ENCODE measurements at regions not wholly inside any gene's neighbourhood (a gene's known extent, or its start where the extent isn't known, plus 50 kb on each side); places are given as distances from the start of the nearest gene placed in this dataset.
"Not testable (repeated sequence)": the region's sequence is repeated elsewhere in the genome, so short reads cannot be mapped to it uniquely, and the experiment has no call there.

DNA sequence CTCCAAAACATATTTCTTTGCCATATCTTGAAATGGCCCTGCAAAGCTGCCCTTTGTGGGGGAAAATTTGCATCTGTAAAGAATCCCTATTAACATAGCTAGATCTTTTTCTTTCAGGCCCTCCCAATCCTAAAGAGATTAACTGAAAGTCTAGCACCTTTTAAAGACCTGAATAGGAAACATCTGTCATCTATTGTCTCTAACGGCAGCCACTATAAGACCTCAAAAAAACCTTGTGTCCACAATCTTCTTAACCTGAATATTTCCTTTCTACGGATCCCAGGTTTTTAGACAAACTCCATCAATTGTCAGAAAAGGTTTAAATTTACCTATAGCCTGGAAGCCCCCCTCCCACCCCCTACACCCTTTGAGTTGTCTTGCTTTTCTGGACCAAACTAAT lies 241.3 kb downstream of the NPR3 start:
- H3K4me2 ChIP-seq (ENCODE audit: low read length); H3K27me3 ChIP-seq (ENCODE audit: insufficient read depth, low read depth, low read length); H3K9me3 ChIP-seq (ENCODE audit: low read length); H2AFZ ChIP-seq (ENCODE audit: low read depth, low read length); H4K20me1 ChIP-seq (ENCODE audit: insufficient read depth); H3K79me2 ChIP-seq (replicated peaks; ENCODE audit: insufficient read depth, low read length); H3K27ac ChIP-seq (ENCODE audit: low read length); H3K4me3 ChIP-seq (ENCODE audit: low read length); H3F3A ChIP-seq (ENCODE audit: insufficient read depth, low read length, poor library complexity, severe bottlenecking); H3K9ac ChIP-seq (ENCODE audit: low read length); H3K9me2 ChIP-seq (ENCODE audit: insufficient read depth, low read length); H3K36me3 ChIP-seq (ENCODE audit: insufficient read depth, low read length): not testable (repeated sequence)

DNA sequence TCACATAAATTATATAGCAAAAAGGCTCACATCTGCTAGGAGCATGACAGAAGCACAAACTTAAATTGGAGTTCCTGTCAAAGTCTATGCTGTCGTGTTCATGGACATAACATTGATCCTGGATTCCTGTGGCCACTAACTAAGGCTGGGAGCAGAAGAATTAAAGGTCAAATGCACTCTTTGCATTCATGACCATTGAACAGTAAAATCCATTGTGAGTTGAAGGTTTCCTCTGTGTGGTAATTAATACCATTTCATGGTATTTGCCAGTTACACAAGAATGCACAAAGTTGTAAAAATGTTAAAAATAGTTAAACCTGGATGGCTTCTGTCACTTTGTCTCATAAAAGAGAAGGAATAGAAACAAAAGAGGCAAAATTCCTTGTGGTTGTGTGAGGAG lies 242.6 kb downstream of the NPR3 start:
- Histone ChIP-seq H3K4me3 (ENCODE audit: low read length) (no peak overlapping the region), H2AFZ (ENCODE audit: low read depth, low read length) (no peak overlapping the region), H3K36me3 (ENCODE audit: insufficient read depth, low read length) (no peaks in the 10 kb centered on the region), H3K9me2 (ENCODE audit: insufficient read depth, low read length) (no peaks in the 10 kb centered on the region), H3K79me2 (replicated peaks; ENCODE audit: insufficient read depth, low read length) (no peaks in the 10 kb centered on the region), H4K20me1 (ENCODE audit: insufficient read depth) (no peaks in the 10 kb centered on the region), H3K9me3 (ENCODE audit: low read length) (no peaks in the 10 kb centered on the region), H3K4me2 (ENCODE audit: low read length) (no peak overlapping the region), H3F3A (ENCODE audit: insufficient read depth, low read length, poor library complexity, severe bottlenecking) (no peaks in the 10 kb centered on the region), H3K27ac (ENCODE audit: low read length) (no peak overlapping the region), H3K27me3 (ENCODE audit: insufficient read depth, low read depth, low read length) (no peaks in the 10 kb centered on the region), H3K9ac (ENCODE audit: low read length) (no peak overlapping the region)
- TF ChIP-seq EP300 (conservative IDR thresholded peaks at IDR 0.05; ENCODE audit: poor library complexity, severe bottlenecking) (no peak), MXI1 (conservative IDR thresholded peaks at IDR 0.05; ENCODE audit: poor library complexity, severe bottlenecking) (no peak), TAF1 (IDR thresholded peaks at IDR 0.05; ENCODE audit: low read depth) (no peak), EZH2 (IDR thresholded peaks at IDR 0.05; ENCODE audit: borderline replicate concordance, insufficient read depth, low read length, poor library complexity, severe bottlenecking) (no peak), POLR2AphosphoS5 (IDR thresholded peaks at IDR 0.05) (no peak), RAD21 (conservative IDR thresholded peaks at IDR 0.05) (no peak), SMC3 (conservative IDR thresholded peaks at IDR 0.05; ENCODE audit: poor library complexity) (no peak)
- TF ChIP-seq, protein P1, sequence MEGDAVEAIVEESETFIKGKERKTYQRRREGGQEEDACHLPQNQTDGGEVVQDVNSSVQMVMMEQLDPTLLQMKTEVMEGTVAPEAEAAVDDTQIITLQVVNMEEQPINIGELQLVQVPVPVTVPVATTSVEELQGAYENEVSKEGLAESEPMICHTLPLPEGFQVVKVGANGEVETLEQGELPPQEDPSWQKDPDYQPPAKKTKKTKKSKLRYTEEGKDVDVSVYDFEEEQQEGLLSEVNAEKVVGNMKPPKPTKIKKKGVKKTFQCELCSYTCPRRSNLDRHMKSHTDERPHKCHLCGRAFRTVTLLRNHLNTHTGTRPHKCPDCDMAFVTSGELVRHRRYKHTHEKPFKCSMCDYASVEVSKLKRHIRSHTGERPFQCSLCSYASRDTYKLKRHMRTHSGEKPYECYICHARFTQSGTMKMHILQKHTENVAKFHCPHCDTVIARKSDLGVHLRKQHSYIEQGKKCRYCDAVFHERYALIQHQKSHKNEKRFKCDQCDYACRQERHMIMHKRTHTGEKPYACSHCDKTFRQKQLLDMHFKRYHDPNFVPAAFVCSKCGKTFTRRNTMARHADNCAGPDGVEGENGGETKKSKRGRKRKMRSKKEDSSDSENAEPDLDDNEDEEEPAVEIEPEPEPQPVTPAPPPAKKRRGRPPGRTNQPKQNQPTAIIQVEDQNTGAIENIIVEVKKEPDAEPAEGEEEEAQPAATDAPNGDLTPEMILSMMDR (IDR thresholded peaks at IDR 0.05; ENCODE audit: poor library complexity, severe bottlenecking) = no peak
- TF ChIP-seq, protein P2, sequence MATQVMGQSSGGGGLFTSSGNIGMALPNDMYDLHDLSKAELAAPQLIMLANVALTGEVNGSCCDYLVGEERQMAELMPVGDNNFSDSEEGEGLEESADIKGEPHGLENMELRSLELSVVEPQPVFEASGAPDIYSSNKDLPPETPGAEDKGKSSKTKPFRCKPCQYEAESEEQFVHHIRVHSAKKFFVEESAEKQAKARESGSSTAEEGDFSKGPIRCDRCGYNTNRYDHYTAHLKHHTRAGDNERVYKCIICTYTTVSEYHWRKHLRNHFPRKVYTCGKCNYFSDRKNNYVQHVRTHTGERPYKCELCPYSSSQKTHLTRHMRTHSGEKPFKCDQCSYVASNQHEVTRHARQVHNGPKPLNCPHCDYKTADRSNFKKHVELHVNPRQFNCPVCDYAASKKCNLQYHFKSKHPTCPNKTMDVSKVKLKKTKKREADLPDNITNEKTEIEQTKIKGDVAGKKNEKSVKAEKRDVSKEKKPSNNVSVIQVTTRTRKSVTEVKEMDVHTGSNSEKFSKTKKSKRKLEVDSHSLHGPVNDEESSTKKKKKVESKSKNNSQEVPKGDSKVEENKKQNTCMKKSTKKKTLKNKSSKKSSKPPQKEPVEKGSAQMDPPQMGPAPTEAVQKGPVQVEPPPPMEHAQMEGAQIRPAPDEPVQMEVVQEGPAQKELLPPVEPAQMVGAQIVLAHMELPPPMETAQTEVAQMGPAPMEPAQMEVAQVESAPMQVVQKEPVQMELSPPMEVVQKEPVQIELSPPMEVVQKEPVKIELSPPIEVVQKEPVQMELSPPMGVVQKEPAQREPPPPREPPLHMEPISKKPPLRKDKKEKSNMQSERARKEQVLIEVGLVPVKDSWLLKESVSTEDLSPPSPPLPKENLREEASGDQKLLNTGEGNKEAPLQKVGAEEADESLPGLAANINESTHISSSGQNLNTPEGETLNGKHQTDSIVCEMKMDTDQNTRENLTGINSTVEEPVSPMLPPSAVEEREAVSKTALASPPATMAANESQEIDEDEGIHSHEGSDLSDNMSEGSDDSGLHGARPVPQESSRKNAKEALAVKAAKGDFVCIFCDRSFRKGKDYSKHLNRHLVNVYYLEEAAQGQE (IDR thresholded peaks at IDR 0.05; ENCODE audit: borderline replicate concordance) = no peak

DNA sequence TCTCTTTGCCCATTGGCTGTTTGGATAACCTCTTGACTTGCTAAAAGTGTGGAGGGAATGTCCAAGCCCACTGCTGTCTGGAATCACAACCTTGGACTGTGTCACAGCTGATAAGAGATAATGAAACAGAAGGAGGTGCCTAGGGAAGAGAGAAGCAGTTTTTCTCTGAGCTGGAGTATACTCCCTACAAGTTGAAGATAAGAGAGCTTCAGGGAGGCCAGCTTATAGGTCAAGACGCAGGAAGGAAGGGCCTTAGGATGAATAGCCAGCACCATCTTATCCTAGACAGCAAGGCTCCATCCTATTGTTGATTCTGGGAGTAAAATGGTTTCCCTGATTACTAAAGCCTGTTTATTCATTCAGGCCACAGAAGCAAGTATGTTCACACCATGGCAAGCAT lies 244.7 kb downstream of the NPR3 start:
- no peak overlapping the region for H3K27ac ChIP-seq (ENCODE audit: low read length)
- no peaks in the 10 kb centered on the region for H3K79me2 ChIP-seq (replicated peaks; ENCODE audit: insufficient read depth, low read length)
- H3K27me3 ChIP-seq (ENCODE audit: insufficient read depth, low read depth, low read length) = no peaks in the 10 kb centered on the region
- H3K4me3 ChIP-seq (ENCODE audit: low read length) = no peak overlapping the region
- H3K36me3 ChIP-seq (ENCODE audit: insufficient read depth, low read length) = no peaks in the 10 kb centered on the region
- H3K9ac ChIP-seq (ENCODE audit: low read length) = no peak overlapping the region
- no peaks in the 10 kb centered on the region for H3F3A ChIP-seq (ENCODE audit: insufficient read depth, low read length, poor library complexity, severe bottlenecking)
- no peaks in the 10 kb centered on the region for H3K9me2 ChIP-seq (ENCODE audit: insufficient read depth, low read length)
- no peak overlapping the region for H3K4me2 ChIP-seq (ENCODE audit: low read length)
- no peak overlapping the region for H2AFZ ChIP-seq (ENCODE audit: low read depth, low read length)
- H3K9me3 ChIP-seq (ENCODE audit: low read length) = no peaks in the 10 kb centered on the region
- H4K20me1 ChIP-seq (ENCODE audit: insufficient read depth) = no peaks in the 10 kb centered on the region
- TF ChIP-seq RAD21 (conservative IDR thresholded peaks at IDR 0.05) (no peak), POLR2AphosphoS5 (IDR thresholded peaks at IDR 0.05) (no peak), MXI1 (conservative IDR thresholded peaks at IDR 0.05; ENCODE audit: poor library complexity, severe bottlenecking) (no peak)

All from neural cell (in vitro differentiated cells).